Testis (tissue), 2 donors: ENCODE measurements at regions not wholly inside any gene's neighbourhood (a gene's known extent, or its start where the extent isn't known, plus 50 kb on each side); places are given as distances from the start of the nearest gene placed in this dataset.

Experiments
- DNase-seq: peaks from one replicate; pipeline ENCODE4 v3.0.0-alpha.2; 2019
- H3K27ac ChIP-seq, 2 donors: fragments of 200-600 bp; sonication (generic); one replicate each; pipeline ENCODE4 v1.5.1; 2019
- H3K27me3 ChIP-seq: fragments of 200-600 bp; sonication (generic); one replicate; pipeline ENCODE4 v1.5.1; 2019
- H3K36me3 ChIP-seq: fragments of 200-600 bp; sonication (generic); one replicate; pipeline ENCODE4 v1.5.1; 2017; ENCODE audit warnings: low read depth; ENCODE audit errors: missing control alignments
- H3K4me1 ChIP-seq: fragments of 200-600 bp; sonication (generic); one replicate; pipeline ENCODE4 v1.5.1; 2019
- H3K4me3 ChIP-seq, 2 donors: fragments of 200-600 bp; sonication (generic); one replicate each; pipeline ENCODE4 v1.5.1; 2017 to 2019
- H3K9me3 ChIP-seq: fragments of 200-600 bp; sonication (generic); one replicate; pipeline ENCODE4 v1.5.1; 2017
- CTCF ChIP-seq, 3 experiments: fragments of 450-650 bp in 2 of 3; fragments of 200-600 bp in 1 of 3; sonication (generic) in 1 of 3; IDR thresholded peaks; one replicate each; pipeline ENCODE4 v1.5.1; 2016 to 2019; ENCODE audit warnings: antibody characterized with exemption in 3 of 3, mild to moderate bottlenecking in 2 of 3, moderate library complexity in 1 of 3
- POLR2A ChIP-seq: fragments of 450-650 bp; IDR thresholded peaks from one replicate; pipeline ENCODE4 v1.6.1; 2017; ENCODE audit warnings: antibody characterized with exemption, mild to moderate bottlenecking, moderate library complexity
- WGBS, 2 donors: methylation state at CpG; one replicate each; pipeline ENCODE4 v1.1.5; 2018; 5-methylcytosine and 5-hydroxymethylcytosine counted together
- intact Hi-C: fragments of 100-400 bp; cut with DNase I; formaldehyde crosslinking; loops from one replicate; pipeline ENCODE4 v1.15.1; 2023; ENCODE audit warnings: low total_unique reads

- Histone ChIP-seq H3K4me3 (no peak overlapping the region), H3K4me1 (no peaks in the 10 kb centered on the region), H3K27ac (no peak overlapping the region), H3K36me3 (no peaks in the 10 kb centered on the region), H3K9me3 (no peaks in the 10 kb centered on the region), H3K27me3 (no peaks in the 10 kb centered on the region)
- WGBS, 2 donors = 61 to 72% methylated on average over 4 of the region's 4 CpGs
- TF ChIP-seq CTCF (IDR thresholded peaks at IDR 0.05) = no peak
- no peak for TF ChIP-seq POLR2A
- intact Hi-C loops = no loop called here
- DNase-seq = no peak
Measured at GRCh38 chr4:96312046-96312685, 472.3 kb downstream of the PDHA2 start.

GRCh38 chr4:96315815-96316214, 475.9 kb downstream of the PDHA2 start:
- DNase-seq = no peak
- WGBS, 2 donors = 29 to 60% methylated on average over 2 of the region's 2 CpGs
- no peak overlapping the region for H3K4me3 ChIP-seq
- H3K9me3 ChIP-seq = no peaks in the 10 kb centered on the region
- H3K36me3 ChIP-seq = no peaks in the 10 kb centered on the region
- TF ChIP-seq CTCF (IDR thresholded peaks at IDR 0.05) = no peak
- no peak for TF ChIP-seq POLR2A
- H3K27me3 ChIP-seq = no peaks in the 10 kb centered on the region
- intact Hi-C loops = no loop called here
- no peak overlapping the region for H3K27ac ChIP-seq
- H3K4me1 ChIP-seq = no peaks in the 10 kb centered on the region

GRCh38 chr4:96316776-96317175, 476.9 kb downstream of the PDHA2 start:
- 68 to 78% methylated on average over 2 of the region's 2 CpGs for WGBS, 2 donors

GRCh38 chr4:96317891-96318290, 478.0 kb downstream of the PDHA2 start:
- Histone ChIP-seq H3K36me3 (no peaks in the 10 kb centered on the region), H3K27ac (no peak overlapping the region), H3K4me1 (no peaks in the 10 kb centered on the region), H3K9me3 (no peaks in the 10 kb centered on the region), H3K27me3 (no peaks in the 10 kb centered on the region), H3K4me3 (no peak overlapping the region)
- intact Hi-C loops = no loop called here
- no peak for TF ChIP-seq POLR2A
- TF ChIP-seq CTCF (IDR thresholded peaks at IDR 0.05) = no peak
- 46 to 48% methylated on average over 6 of the region's 6 CpGs for WGBS, 2 donors
- no peak for DNase-seq

More at GRCh38 chr4:96316776-96317175, 476.9 kb downstream of the PDHA2 start:
- Histone ChIP-seq H3K4me3 (no peak overlapping the region), H3K4me1 (no peaks in the 10 kb centered on the region), H3K27me3 (no peaks in the 10 kb centered on the region), H3K27ac (no peak overlapping the region), H3K36me3 (no peaks in the 10 kb centered on the region), H3K9me3 (no peaks in the 10 kb centered on the region)
- intact Hi-C loops = no loop called here
- TF ChIP-seq CTCF (IDR thresholded peaks at IDR 0.05) (no peak), POLR2A (no peak)
- DNase-seq = no peak

GRCh38 chr4:96326846-96327245, 487.0 kb downstream of the PDHA2 start:
- intact Hi-C loops = no loop called here
- DNase-seq = no peak
- H3K36me3 ChIP-seq = no peaks in the 10 kb centered on the region

More at GRCh38 chr4:96326846-96327245, 487.0 kb downstream of the PDHA2 start:
- Histone ChIP-seq H3K4me3 (no peak overlapping the region), H3K27me3 (no peaks in the 10 kb centered on the region), H3K27ac (no peak overlapping the region), H3K4me1 (no peaks in the 10 kb centered on the region), H3K9me3 (no peaks in the 10 kb centered on the region)
- TF ChIP-seq POLR2A = no peak
- no peak for TF ChIP-seq CTCF (IDR thresholded peaks at IDR 0.05)
- 94 to 100% methylated on average over 1 of the region's 1 CpG for WGBS, 2 donors
